A673 (cell line): ENCODE measurements at regions not wholly inside any gene's neighbourhood (a gene's known extent, or its start where the extent isn't known, plus 50 kb on each side); places are given as distances from the start of the nearest gene placed in this dataset.

Experiments
- CTCF ChIP-seq: fragments of 300-800, 200-600 bp; sonication (generic); conservative IDR thresholded peaks from 2 replicates; pipeline ENCODE4 v1.5.1; 2017; ENCODE audit warnings: low read depth, mild to moderate bottlenecking, antibody characterized with exemption, low read length, moderate library complexity, mixed read lengths
- EZH2 ChIP-seq: fragments of 200-600 bp; sonication (generic); IDR thresholded peaks from 2 replicates; pipeline ENCODE4 v1.6.1; 2017; ENCODE audit warnings: borderline replicate concordance, low read depth, mild to moderate bottlenecking, mixed read lengths, antibody characterized with exemption, low read length; ENCODE audit not compliant: poor library complexity, severe bottlenecking

GRCh38 chr3:124059580-124059979 lies 67.7 kb upstream of the ROPN1 start:
- TF ChIP-seq CTCF, result no peak
- TF ChIP-seq EZH2, result no peak
